ENCODE measurements at regions not wholly inside any gene's neighbourhood (a gene's known extent, or its start where the extent isn't known, plus 50 kb on each side); places are given as distances from the start of the nearest gene placed in this dataset.
A peak's percentile ranks its signal among the peaks of the same experiment; 100 is the strongest.

DNA sequence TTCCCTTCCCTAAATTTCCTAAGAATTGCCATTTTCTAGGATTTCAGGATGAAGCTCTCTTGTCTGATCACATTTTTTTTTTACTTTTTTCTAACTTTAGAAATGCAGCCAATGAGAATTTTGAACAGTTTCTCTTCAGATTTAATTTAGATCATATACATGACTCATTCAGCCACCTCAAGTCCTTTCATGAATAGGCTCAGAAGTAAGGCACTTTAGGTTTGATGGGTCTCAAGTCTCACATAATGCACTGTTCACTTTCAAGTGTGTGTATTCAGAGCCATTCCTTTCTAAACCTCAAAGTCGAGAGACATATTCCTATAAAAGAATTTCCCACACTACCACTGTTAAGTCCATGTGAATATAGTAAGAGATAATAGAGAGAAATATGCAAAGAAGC lies 614.1 kb upstream of the VRK2 start:
- no TSS peak for BruUV-seq (replicated peaks)
- no peaks in the 10 kb centered on the region for H3K9me3 Mint-ChIP-seq (ENCODE audit: unreplicated experiment)
- DNase-seq (ENCODE audit: unreplicated experiment): no peak
- H3K4me1 Mint-ChIP-seq (ENCODE audit: insufficient read depth, unreplicated experiment): no peaks in the 10 kb centered on the region
- no peaks in the 10 kb centered on the region for H3K36me3 Mint-ChIP-seq (ENCODE audit: insufficient read depth, unreplicated experiment)
- ChIA-PET POLR2A (no interaction called here), CTCF (no interaction called here)
- no peaks in the 10 kb centered on the region for H3K27me3 Mint-ChIP-seq (ENCODE audit: insufficient read depth, unreplicated experiment)
- no peak overlapping the region for H3K4me3 Mint-ChIP-seq (ENCODE audit: unreplicated experiment)
- intact Hi-C loops (cut with micrococcal nuclease): no loop called here
- TF ChIP-seq CTCF (IDR thresholded peaks at IDR 0.05; ENCODE audit: unreplicated experiment): no peak
- no peak overlapping the region for H3K27ac Mint-ChIP-seq (ENCODE audit: low read depth, unreplicated experiment)

DNA sequence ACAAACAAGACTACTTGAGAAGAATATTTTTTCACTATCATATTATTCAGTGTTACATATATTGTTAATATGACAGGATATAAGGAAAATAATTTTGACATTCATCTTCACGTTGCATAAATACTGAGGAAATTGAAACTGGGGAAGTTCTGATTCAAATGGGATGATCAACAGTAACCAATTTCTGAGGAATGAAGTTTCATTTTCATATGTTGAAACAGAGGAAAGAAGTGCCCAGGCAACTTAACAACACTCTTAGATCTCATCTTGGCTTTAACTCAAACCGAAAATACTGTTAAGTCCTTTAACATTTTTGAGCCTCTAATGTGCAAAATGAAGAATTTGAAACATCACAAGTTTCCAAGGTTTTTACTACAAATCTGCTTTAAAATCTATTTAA lies 612.2 kb upstream of the VRK2 start:
- H3K36me3 Mint-ChIP-seq (ENCODE audit: insufficient read depth, unreplicated experiment): no peaks in the 10 kb centered on the region
- no peak for DNase-seq (ENCODE audit: unreplicated experiment)
- no TSS peak for BruUV-seq (replicated peaks)

DNA sequence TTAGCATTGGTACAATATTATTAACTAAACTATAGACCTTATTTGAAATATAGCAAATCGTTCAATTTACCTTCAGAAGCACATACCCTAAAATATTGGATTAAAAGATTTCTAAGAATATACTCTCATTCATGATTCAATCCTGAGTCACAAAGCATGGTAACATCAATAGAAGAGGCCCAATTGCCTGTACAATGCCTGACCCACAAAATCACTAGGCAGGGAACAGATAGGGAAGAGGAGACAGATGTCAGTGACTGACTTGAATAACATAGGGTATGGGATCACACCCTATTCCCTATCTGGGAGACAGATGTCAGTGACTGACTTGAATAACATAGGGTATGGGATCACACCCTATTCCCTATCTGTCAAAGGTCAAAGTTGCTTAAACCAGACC lies 611.6 kb upstream of the VRK2 start:
- no peaks in the 10 kb centered on the region for H3K27me3 Mint-ChIP-seq (ENCODE audit: insufficient read depth, unreplicated experiment)
- no peaks in the 10 kb centered on the region for H3K36me3 Mint-ChIP-seq (ENCODE audit: insufficient read depth, unreplicated experiment)
- no TSS peak for BruUV-seq (replicated peaks)
- POLR2A ChIA-PET: no interaction called here
- no peak overlapping the region for H3K4me3 Mint-ChIP-seq (ENCODE audit: unreplicated experiment)
- no peaks in the 10 kb centered on the region for H3K4me1 Mint-ChIP-seq (ENCODE audit: insufficient read depth, unreplicated experiment)
- H3K27ac Mint-ChIP-seq (ENCODE audit: low read depth, unreplicated experiment): peak overlapping the region; percentile 29
- intact Hi-C loops (cut with micrococcal nuclease): no loop called here
- no peak for DNase-seq (ENCODE audit: unreplicated experiment)
- TF ChIP-seq CTCF (IDR thresholded peaks at IDR 0.05; ENCODE audit: unreplicated experiment): no peak
- H3K9me3 Mint-ChIP-seq (ENCODE audit: unreplicated experiment): no peaks in the 10 kb centered on the region
- CTCF ChIA-PET: no interaction called here

More for the DNA sequence above, 612.2 kb upstream of the VRK2 start:
- no peak for TF ChIP-seq CTCF (IDR thresholded peaks at IDR 0.05; ENCODE audit: unreplicated experiment)
- Mint-ChIP-seq H3K9me3 (ENCODE audit: unreplicated experiment) (no peaks in the 10 kb centered on the region), H3K4me3 (ENCODE audit: unreplicated experiment) (no peak overlapping the region), H3K27ac (ENCODE audit: low read depth, unreplicated experiment) (no peak overlapping the region), H3K27me3 (ENCODE audit: insufficient read depth, unreplicated experiment) (no peaks in the 10 kb centered on the region), H3K4me1 (ENCODE audit: insufficient read depth, unreplicated experiment) (no peaks in the 10 kb centered on the region)
- CTCF ChIA-PET: interaction anchor here (1.4 kb wide), 1 partner anchor 62 kb away, joined by 5 read pairs; no protein-coding TSS in a partner anchor
- intact Hi-C loops (cut with micrococcal nuclease): no loop called here
- POLR2A ChIA-PET: interaction anchor here (0.6 to 0.7 kb wide), 2 partner anchors 694 to 1055 kb away, joined by 3 read pairs; no protein-coding TSS in a partner anchor

GRCh38 chr2:57437077-57437476 lies 609.5 kb upstream of the VRK2 start:
- Mint-ChIP-seq H3K27me3 (ENCODE audit: insufficient read depth, unreplicated experiment) (no peaks in the 10 kb centered on the region), H3K27ac (ENCODE audit: low read depth, unreplicated experiment) (no peak overlapping the region), H3K9me3 (ENCODE audit: unreplicated experiment) (no peaks in the 10 kb centered on the region), H3K4me3 (ENCODE audit: unreplicated experiment) (no peak overlapping the region), H3K4me1 (ENCODE audit: insufficient read depth, unreplicated experiment) (no peaks in the 10 kb centered on the region), H3K36me3 (ENCODE audit: insufficient read depth, unreplicated experiment) (no peaks in the 10 kb centered on the region)
- CTCF ChIA-PET: interaction anchor here (1.3 kb wide), 1 partner anchor 11 kb away, joined by 3 read pairs; no protein-coding TSS in a partner anchor
- BruUV-seq (replicated peaks): no TSS peak
- POLR2A ChIA-PET: no interaction called here
- DNase-seq (ENCODE audit: unreplicated experiment): no peak
- intact Hi-C loops (cut with micrococcal nuclease): no loop called here
- no peak for TF ChIP-seq CTCF (IDR thresholded peaks at IDR 0.05; ENCODE audit: unreplicated experiment)
